H1 (cell line): ENCODE measurements at regions not wholly inside any gene's neighbourhood (a gene's known extent, or its start where the extent isn't known, plus 50 kb on each side); places are given as distances from the start of the nearest gene placed in this dataset.

ENCODE experiments used
- CTCF ChIA-PET: fragments of 300-600 bp; sonication (Branson Sonifier 250); formaldehyde crosslinking; loops from one replicate; lab custom pipeline; 2021; ENCODE audit not compliant: partially characterized antibody; lab: Charles Lee
- POLR2A ChIA-PET: fragments of 300-600 bp; sonication (Branson Sonifier 250); formaldehyde crosslinking; loops from one replicate; lab custom pipeline; 2021; ENCODE audit warnings: inconsistent platforms; ENCODE audit not compliant: partially characterized antibody; lab: Charles Lee
- DNase-seq, 2 experiments: peaks; one replicate each; pipeline versions ENCODE4 v3.0.0 to v3.0.0-alpha.2; 2010 to 2022; ENCODE audit warnings: low spot score in 2 of 2, low read depth in 1 of 2, mixed read lengths in 1 of 2
- FAIRE-seq: peaks from 2 replicates; lab custom pipeline; 2011; peaks lifted over from hg19 to GRCh38; lab: Jason Lieb, UNC
- H2AFZ ChIP-seq: 2 replicates; pipeline ENCODE4 v1.8.1; 2012; ENCODE audit warnings: low read length, inconsistent platforms
- H2AK5ac ChIP-seq: 2 replicates; pipeline ENCODE4 v1.6.1; 2013; ENCODE audit warnings: low read depth, low read length
- H2BK120ac ChIP-seq: replicated peaks from 2 replicates; pipeline ENCODE3; 2013; ENCODE audit warnings: low read depth, low read length, inconsistent platforms
- H2BK12ac ChIP-seq: 2 replicates; pipeline ENCODE4 v1.6.1; 2013; ENCODE audit warnings: low read depth, low read length
- H2BK15ac ChIP-seq: 2 replicates; pipeline ENCODE4 v1.6.1; 2013; ENCODE audit warnings: low read length
- H2BK20ac ChIP-seq: 2 replicates; pipeline ENCODE4 v1.6.1; 2013; ENCODE audit warnings: low read length
- H2BK5ac ChIP-seq: 2 replicates; pipeline ENCODE4 v1.6.1; 2013; ENCODE audit warnings: low read depth, low read length
- H3K14ac ChIP-seq: 2 replicates; pipeline ENCODE4 v1.6.1; 2013; ENCODE audit warnings: inconsistent platforms; ENCODE audit not compliant: insufficient read length
- H3K18ac ChIP-seq: 2 replicates; pipeline ENCODE4 v1.6.1; 2013; ENCODE audit warnings: low read length; ENCODE audit errors: extremely low read depth
- H3K23ac ChIP-seq: 2 replicates; pipeline ENCODE4 v1.6.1; 2013; ENCODE audit warnings: inconsistent platforms; ENCODE audit not compliant: insufficient read length
- H3K23me2 ChIP-seq: 2 replicates; pipeline ENCODE4 v1.6.1; 2013; ENCODE audit warnings: low read depth, low read length
- H3K27ac ChIP-seq: 2 replicates; pipeline ENCODE4 v1.6.1; 2011; ENCODE audit warnings: low read depth, low read length, inconsistent platforms
- H3K27me3 ChIP-seq, 4 experiments: replicated peaks in 1 of 4; 1 replicate in 1 of 4; 2 replicates in 3 of 4; pipeline versions ENCODE4 v1.6.1 to v1.8.1; 2011 to 2013; ENCODE audit warnings: low read length in 3 of 4, mild to moderate bottlenecking in 3 of 4, inconsistent platforms in 2 of 4, mixed read lengths in 2 of 4, moderate library complexity in 1 of 4; ENCODE audit not compliant: control insufficient read depth in 3 of 4, insufficient read depth in 3 of 4; ENCODE audit errors: extremely low read depth in 1 of 4
- H3K36me3 ChIP-seq, 4 experiments: 2 replicates each; pipeline versions ENCODE4 v1.6.1 to v1.8.1; 2011 to 2013; ENCODE audit warnings: mild to moderate bottlenecking in 4 of 4, low read length in 3 of 4, moderate library complexity in 2 of 4, control low read depth in 1 of 4, inconsistent platforms in 1 of 4; ENCODE audit not compliant: insufficient read depth in 4 of 4, control insufficient read depth in 2 of 4
- H3K4ac ChIP-seq: replicated peaks from 2 replicates; pipeline ENCODE3; 2013; ENCODE audit warnings: low read length, low read depth, mixed read lengths, inconsistent platforms; ENCODE audit not compliant: insufficient read length
- H3K4me1 ChIP-seq, 4 experiments: replicated peaks in 1 of 4; 1 replicate in 1 of 4; 2 replicates in 3 of 4; pipeline versions ENCODE4 v1.6.1 to v1.8.1; 2011 to 2013; ENCODE audit warnings: low read length in 3 of 4, inconsistent platforms in 2 of 4, mixed read lengths in 1 of 4; ENCODE audit not compliant: insufficient read depth in 4 of 4, control insufficient read depth in 3 of 4
- H3K4me2 ChIP-seq, 2 experiments: 2 replicates each; pipeline versions ENCODE4 v1.6.1 to v1.8.1; 2011 to 2013; ENCODE audit warnings: low read depth in 2 of 2, low read length in 2 of 2, control low read depth in 1 of 2, inconsistent platforms in 1 of 2, mild to moderate bottlenecking in 1 of 2; ENCODE audit not compliant: insufficient read depth in 1 of 2
- H3K4me3 ChIP-seq, 4 experiments: fragments of 200-600, 300-600 bp in 1 of 4; sonication (generic), shearing (Covaris generic), sonication (Bioruptor Twin) in 1 of 4; 2 replicates each; pipeline versions ENCODE4 v1.5.1 to v1.8.1; 2011 to 2016; ENCODE audit warnings: low read length in 4 of 4, low read depth in 3 of 4, control low read depth in 2 of 4, inconsistent platforms in 2 of 4, mild to moderate bottlenecking in 2 of 4, mixed read lengths in 1 of 4, moderate library complexity in 1 of 4; ENCODE audit not compliant: insufficient read depth in 2 of 4; ENCODE audit errors: extremely low read depth in 1 of 4
- H3K56ac ChIP-seq: replicated peaks from 2 replicates; pipeline ENCODE3; 2013; ENCODE audit warnings: low read depth, mild to moderate bottlenecking, mixed read lengths, low read length, inconsistent platforms; ENCODE audit not compliant: insufficient read length
- H3K79me1 ChIP-seq: 2 replicates; pipeline ENCODE4 v1.6.1; 2013; ENCODE audit warnings: low read depth, low read length, control low read depth
- H3K79me2 ChIP-seq, 2 experiments: 2 replicates each; pipeline versions ENCODE4 v1.6.1 to v1.8.1; 2012 to 2013; ENCODE audit warnings: low read length in 2 of 2, mild to moderate bottlenecking in 2 of 2, inconsistent platforms in 1 of 2; ENCODE audit not compliant: insufficient read depth in 2 of 2, control insufficient read depth in 1 of 2
- H3K9ac ChIP-seq, 4 experiments: replicated peaks in 1 of 4; 1 replicate in 1 of 4; 2 replicates in 3 of 4; pipeline versions ENCODE4 v1.6.1 to v1.8.1; 2011 to 2013; ENCODE audit warnings: low read depth in 3 of 4, low read length in 3 of 4, control low read depth in 2 of 4, mild to moderate bottlenecking in 2 of 4, moderate library complexity in 2 of 4, inconsistent platforms in 1 of 4; ENCODE audit errors: extremely low read depth in 1 of 4
- H3K9me3 ChIP-seq, 2 experiments: 2 replicates each; pipeline versions ENCODE4 v1.6.1 to v1.8.1; 2012 to 2013; ENCODE audit warnings: mild to moderate bottlenecking in 2 of 2, moderate library complexity in 2 of 2, control low read depth in 1 of 2, inconsistent platforms in 1 of 2, low read depth in 1 of 2, low read length in 1 of 2, mixed read lengths in 1 of 2; ENCODE audit not compliant: insufficient read depth in 2 of 2
- H4K20me1 ChIP-seq, 2 experiments: replicated peaks in 1 of 2; 2 replicates each; pipeline versions ENCODE3 to v1.8.1; 2011 to 2013; ENCODE audit warnings: inconsistent platforms in 2 of 2, low read length in 2 of 2, mild to moderate bottlenecking in 1 of 2; ENCODE audit not compliant: insufficient read depth in 2 of 2, control insufficient read depth in 1 of 2
- H4K5ac ChIP-seq: 2 replicates; pipeline ENCODE4 v1.6.1; 2013; ENCODE audit warnings: low read length, low read depth, mixed read lengths, inconsistent platforms; ENCODE audit not compliant: insufficient read length
- H4K8ac ChIP-seq: 2 replicates; pipeline ENCODE4 v1.8.0; 2013; ENCODE audit warnings: mild to moderate bottlenecking, moderate library complexity, low read length, inconsistent platforms; ENCODE audit not compliant: insufficient read depth; ENCODE audit errors: extremely low read depth
- H4K91ac ChIP-seq: replicated peaks from 2 replicates; pipeline ENCODE3; 2013; ENCODE audit warnings: low read length, mixed read lengths, inconsistent platforms; ENCODE audit not compliant: insufficient read length
- PHF8 ChIP-seq: fragments of 200-600 bp; sonication (generic); conservative IDR thresholded peaks from 2 replicates; pipeline ENCODE4 v1.7.1; 2012; ENCODE audit warnings: low read depth, mild to moderate bottlenecking, inconsistent platforms, low read length, moderate library complexity
- RNF2 ChIP-seq: fragments of 200-900, 300-1000 bp; sonication (generic); IDR thresholded peaks from 2 replicates; pipeline ENCODE4 v1.7.1; 2016; ENCODE audit warnings: borderline replicate concordance, low read depth, mild to moderate bottlenecking, antibody characterized with exemption, low read length; ENCODE audit not compliant: poor library complexity, severe bottlenecking; ENCODE audit errors: missing control alignments
- SIRT6 ChIP-seq: IDR thresholded peaks from one replicate; pipeline ENCODE4 v1.7.1; 2012; ENCODE audit warnings: low read length, inconsistent platforms
- SP4 ChIP-seq: IDR thresholded peaks from 2 replicates; pipeline ENCODE4 v1.6.1; 2012; ENCODE audit warnings: low read length, inconsistent platforms
- WGBS, 2 experiments: shearing (Covaris generic) in 1 of 2; methylation state at CpG; one replicate each; pipeline versions ENCODE4 v1.1.6 to v1.1.7; 2013 to 2015; ENCODE audit warnings: low lambda C conversion rate in 2 of 2, mixed read lengths in 2 of 2, inconsistent platforms in 1 of 2, low coverage in 1 of 2, missing lambda C conversion rate in 1 of 2; ENCODE audit not compliant: insufficient replicate concordance in 2 of 2, insufficient coverage in 1 of 2, insufficient read length in 1 of 2; ENCODE audit errors: extremely low coverage in 1 of 2, missing lambda C conversion rate in 1 of 2; 5-methylcytosine and 5-hydroxymethylcytosine counted together

GRCh38 chr9:73229543-73229942 lies 77.9 kb downstream of the ANXA1 start:
- Histone ChIP-seq H3K23ac (no peak overlapping the region), H3K18ac (no peak overlapping the region), H4K8ac (no peak overlapping the region), H3K4ac (no peak overlapping the region), H3K79me2 (no peaks in the 10 kb centered on the region), H2BK120ac (no peak overlapping the region), H3K9me3 (no peaks in the 10 kb centered on the region), H3K56ac (no peak overlapping the region), H2AK5ac (no peak overlapping the region), H2BK20ac (no peak overlapping the region), H4K5ac (no peak overlapping the region), H3K9ac (no peak overlapping the region), H3K27ac (no peak overlapping the region), H3K4me1 (no peaks in the 10 kb centered on the region), H4K91ac (no peak overlapping the region), H3K27me3 (no peaks in the 10 kb centered on the region), H3K4me2 (no peak overlapping the region), H3K4me3 (no peak overlapping the region), H3K14ac (no peak overlapping the region), H2BK15ac (no peak overlapping the region), H2BK5ac (no peak overlapping the region), H3K79me1 (no peaks in the 10 kb centered on the region), H2AFZ (no peak overlapping the region), H2BK12ac (no peak overlapping the region), H4K20me1 (no peaks in the 10 kb centered on the region), H3K36me3 (no peaks in the 10 kb centered on the region), H3K23me2 (no peaks in the 10 kb centered on the region)
- DNase-seq (no peak), FAIRE-seq (no peak)
- 77% methylated on average over 2 of the region's 2 CpGs; no CpG with 5 or more reads in 1 of the 2 experiments for WGBS, 2 experiments
- POLR2A ChIA-PET = no interaction called here
- CTCF ChIA-PET = interaction anchor here (1.3 kb wide), 1 partner anchor 28 kb away, joined by 4 read pairs; no protein-coding TSS in a partner anchor
- TF ChIP-seq RNF2 (no peak), SP4 (no peak), SIRT6 (no peak), PHF8 (no peak)
